CD14-positive monocyte (primary cell): ENCODE measurements at regions not wholly inside any gene's neighbourhood (a gene's known extent, or its start where the extent isn't known, plus 50 kb on each side); places are given as distances from the start of the nearest gene placed in this dataset.

Experiments
- DNase-seq, 3 donors: peaks; one replicate each; pipeline ENCODE4 v3.0.0-alpha.2; 2011 to 2022
- H2AFZ ChIP-seq: 2 replicates; pipeline ENCODE4 v1.6.0; 2012; ENCODE audit warnings: mild to moderate bottlenecking, low read depth, low read length, inconsistent platforms; ENCODE audit not compliant: insufficient read depth, poor library complexity, severe bottlenecking
- H3K27ac ChIP-seq, 2 donors: 1 replicate in 1 of 2; 2 replicates in 1 of 2; pipeline ENCODE4 v1.5.1; 2012 to 2013; ENCODE audit warnings: low read length in 2 of 2, control low read depth in 1 of 2, inconsistent platforms in 1 of 2, low read depth in 1 of 2, mild to moderate bottlenecking in 1 of 2
- H3K27me3 ChIP-seq, 2 donors: one replicate each; pipeline versions ENCODE4 v1.6.0 to v1.6.1; 2011 to 2013; ENCODE audit warnings: low read length in 2 of 2; ENCODE audit not compliant: control insufficient read depth in 2 of 2, insufficient read depth in 2 of 2
- H3K36me3 ChIP-seq, 2 donors: replicated peaks in 1 of 2; 1 replicate in 1 of 2; 2 replicates in 1 of 2; pipeline versions ENCODE4 v1.5.1 to v1.6.1; 2012 to 2013; ENCODE audit warnings: low read length in 2 of 2, control low read depth in 1 of 2, inconsistent platforms in 1 of 2, mild to moderate bottlenecking in 1 of 2; ENCODE audit not compliant: insufficient read depth in 2 of 2, control insufficient read depth in 1 of 2
- H3K4me1 ChIP-seq, 2 donors: 1 replicate in 1 of 2; 2 replicates in 1 of 2; pipeline versions ENCODE4 v1.5.1 to v1.6.1; 2012 to 2013; ENCODE audit warnings: low read length in 2 of 2, control low read depth in 1 of 2, inconsistent platforms in 1 of 2, mild to moderate bottlenecking in 1 of 2, moderate library complexity in 1 of 2; ENCODE audit not compliant: insufficient read depth in 2 of 2, control insufficient read depth in 1 of 2
- H3K4me2 ChIP-seq: replicated peaks from 2 replicates; pipeline ENCODE3; 2012; ENCODE audit warnings: low read length, moderate library complexity, mild to moderate bottlenecking; ENCODE audit not compliant: poor library complexity, severe bottlenecking; ENCODE audit errors: extremely low read depth
- H3K4me3 ChIP-seq, 3 experiments: fragments of 200-600 bp in 1 of 3; sonication (generic) in 1 of 3; replicated peaks in 1 of 3; 1 replicate in 2 of 3; 2 replicates in 1 of 3; pipeline ENCODE4 v1.5.1; 2011 to 2013; ENCODE audit warnings: low read length in 3 of 3, mild to moderate bottlenecking in 3 of 3, control low read depth in 2 of 3, low read depth in 2 of 3, inconsistent platforms in 1 of 3, moderate library complexity in 1 of 3
- H3K79me2 ChIP-seq: 2 replicates; pipeline ENCODE4 v1.6.0; 2012; ENCODE audit warnings: mild to moderate bottlenecking, control low read depth, inconsistent platforms, low read length, moderate library complexity; ENCODE audit not compliant: insufficient read depth
- H3K9ac ChIP-seq: 2 replicates; pipeline ENCODE4 v1.6.0; 2017; ENCODE audit warnings: low read length, mild to moderate bottlenecking; ENCODE audit not compliant: insufficient read depth, poor library complexity, severe bottlenecking
- H3K9me3 ChIP-seq, 2 donors: replicated peaks in 1 of 2; 1 replicate in 1 of 2; 2 replicates in 1 of 2; pipeline versions ENCODE4 v1.5.1 to v1.6.1; 2012 to 2013; ENCODE audit warnings: low read length in 2 of 2, control low read depth in 1 of 2; ENCODE audit not compliant: control insufficient read depth in 1 of 2, insufficient read depth in 1 of 2
- H4K20me1 ChIP-seq: 2 replicates; pipeline ENCODE4 v1.6.0; 2012; ENCODE audit warnings: mild to moderate bottlenecking, low read length, control low read depth, moderate library complexity; ENCODE audit not compliant: insufficient read depth
- H3K27ac Mint-ChIP-seq, 7 donors: one replicate each; pipeline ENCODE4 v1.8.0; 2020; ENCODE audit warnings: mild to moderate bottlenecking in 7 of 7, mixed read lengths in 7 of 7, moderate library complexity in 6 of 7, inconsistent platforms in 2 of 7
- H3K27me3 Mint-ChIP-seq, 3 donors: one replicate each; pipeline ENCODE4 v1.8.0; 2021 to 2022; ENCODE audit warnings: low read depth in 3 of 3, mild to moderate bottlenecking in 3 of 3, mixed read lengths in 3 of 3, moderate library complexity in 3 of 3, inconsistent platforms in 1 of 3
- H3K36me3 Mint-ChIP-seq, 2 donors: one replicate each; pipeline ENCODE4 v1.8.0; 2020; ENCODE audit warnings: mixed read lengths in 2 of 2, inconsistent platforms in 1 of 2, mild to moderate bottlenecking in 1 of 2
- H3K4me1 Mint-ChIP-seq: one replicate; pipeline ENCODE4 v1.8.0; 2020; ENCODE audit warnings: mild to moderate bottlenecking, mixed read lengths
- H3K4me3 Mint-ChIP-seq, 2 donors: one replicate each; pipeline ENCODE4 v1.8.0; 2020; ENCODE audit warnings: mild to moderate bottlenecking in 2 of 2, mixed read lengths in 2 of 2, moderate library complexity in 1 of 2
- H3K9me3 Mint-ChIP-seq, 7 donors: one replicate each; pipeline ENCODE4 v1.8.0; 2020 to 2022; ENCODE audit warnings: mixed read lengths in 7 of 7, mild to moderate bottlenecking in 6 of 7, moderate library complexity in 6 of 7, inconsistent platforms in 2 of 7
- WGBS: methylation state at CpG from one replicate; pipeline ENCODE4 v1.1.5; 2013; ENCODE audit warnings: missing lambda C conversion rate; ENCODE audit not compliant: insufficient coverage; 5-methylcytosine and 5-hydroxymethylcytosine counted together
- intact Hi-C, 2 donors: fragments of 100-400 bp; cut with micrococcal nuclease; formaldehyde crosslinking; loops; one replicate each; pipeline versions ENCODE4 v1.15.0 to v1.15.1; 2023
- TF ChIP-seq, protein P1 (sequence below): fragments of 200-600 bp; IDR thresholded peaks from one replicate; pipeline ENCODE4 v1.8.0; 2022; ENCODE audit warnings: antibody characterized with exemption, mild to moderate bottlenecking

DNA sequence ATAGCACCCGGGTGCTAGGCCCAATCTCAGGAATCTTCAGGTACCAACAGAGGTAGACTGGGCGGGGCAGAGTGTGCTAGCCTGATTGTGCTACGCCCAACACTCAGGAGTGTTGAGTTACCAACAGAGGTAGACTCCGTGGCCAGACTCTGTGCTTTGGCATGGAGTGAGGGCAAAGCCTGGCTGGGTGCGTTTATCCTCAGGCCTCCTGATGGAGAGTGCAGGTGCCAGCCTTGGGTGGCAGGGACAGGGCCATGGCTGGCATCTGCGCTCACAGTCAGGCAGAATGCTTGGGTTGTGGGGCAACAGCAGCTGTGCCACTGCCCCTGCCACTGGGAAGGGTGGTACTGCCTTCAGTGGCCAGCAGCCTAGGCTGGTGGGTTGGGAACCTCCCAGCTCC is 111.6 kb downstream of the NEUROD6 start:
- H3K4me3 Mint-ChIP-seq: no peak overlapping the region
- H3K27me3 Mint-ChIP-seq: peaks cover 0 to 2% (median 0%) of the 10 kb centered on the region in 3 donors
- Histone ChIP-seq H3K9ac (no peak overlapping the region), H4K20me1 (no peaks in the 10 kb centered on the region), H3K4me2 (no peak overlapping the region), H3K9me3 (peaks cover 11 to 19% of the 10 kb centered on the region in 2 donors), H3K79me2 (no peaks in the 10 kb centered on the region), H3K4me3 (no peak overlapping the region), H3K27ac (no peak overlapping the region), H3K4me1 (no peaks in the 10 kb centered on the region), H3K27me3 (no peaks in the 10 kb centered on the region), H3K36me3 (no peaks in the 10 kb centered on the region), H2AFZ (no peak overlapping the region)
- intact Hi-C loops: no loop called here
- no peaks in the 10 kb centered on the region for H3K4me1 Mint-ChIP-seq
- H3K27ac Mint-ChIP-seq: no peak overlapping the region
- 87% methylated on average over 6 of the region's 6 CpGs for WGBS
- H3K36me3 Mint-ChIP-seq: no peaks in the 10 kb centered on the region
- TF ChIP-seq, protein P1, sequence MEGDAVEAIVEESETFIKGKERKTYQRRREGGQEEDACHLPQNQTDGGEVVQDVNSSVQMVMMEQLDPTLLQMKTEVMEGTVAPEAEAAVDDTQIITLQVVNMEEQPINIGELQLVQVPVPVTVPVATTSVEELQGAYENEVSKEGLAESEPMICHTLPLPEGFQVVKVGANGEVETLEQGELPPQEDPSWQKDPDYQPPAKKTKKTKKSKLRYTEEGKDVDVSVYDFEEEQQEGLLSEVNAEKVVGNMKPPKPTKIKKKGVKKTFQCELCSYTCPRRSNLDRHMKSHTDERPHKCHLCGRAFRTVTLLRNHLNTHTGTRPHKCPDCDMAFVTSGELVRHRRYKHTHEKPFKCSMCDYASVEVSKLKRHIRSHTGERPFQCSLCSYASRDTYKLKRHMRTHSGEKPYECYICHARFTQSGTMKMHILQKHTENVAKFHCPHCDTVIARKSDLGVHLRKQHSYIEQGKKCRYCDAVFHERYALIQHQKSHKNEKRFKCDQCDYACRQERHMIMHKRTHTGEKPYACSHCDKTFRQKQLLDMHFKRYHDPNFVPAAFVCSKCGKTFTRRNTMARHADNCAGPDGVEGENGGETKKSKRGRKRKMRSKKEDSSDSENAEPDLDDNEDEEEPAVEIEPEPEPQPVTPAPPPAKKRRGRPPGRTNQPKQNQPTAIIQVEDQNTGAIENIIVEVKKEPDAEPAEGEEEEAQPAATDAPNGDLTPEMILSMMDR: no peak
- peaks cover 6 to 36% (median 22%) of the 10 kb centered on the region in 7 donors for H3K9me3 Mint-ChIP-seq
- DNase-seq: no peak

DNA sequence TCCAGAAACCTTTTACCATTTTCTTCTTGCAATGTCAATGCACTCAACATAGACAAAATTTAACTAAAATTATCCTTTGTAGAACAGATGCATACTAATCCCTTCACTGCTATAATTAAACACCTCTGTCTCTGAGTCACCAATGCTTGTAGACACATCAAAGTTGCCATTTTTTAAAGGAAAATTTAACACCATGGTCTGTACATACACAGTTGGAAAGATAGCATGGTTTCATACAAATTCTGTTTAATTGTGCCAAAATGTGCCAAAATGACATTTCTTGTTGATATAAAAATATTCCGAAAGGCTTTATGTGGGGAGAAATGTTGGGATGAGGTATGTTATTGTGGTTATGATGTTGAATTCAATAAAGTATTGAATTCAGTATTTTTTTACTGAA is 125.8 kb downstream of the NEUROD6 start:
- intact Hi-C loops: no loop called here
- H2AFZ ChIP-seq: no peak overlapping the region
- no peak overlapping the region for H3K4me2 ChIP-seq
- H3K36me3 ChIP-seq: no peaks in the 10 kb centered on the region
- Mint-ChIP-seq H3K27ac (no peak overlapping the region), H3K36me3 (no peaks in the 10 kb centered on the region), H3K9me3 (peaks cover 0 to 2% (median 0%) of the 10 kb centered on the region in 7 donors), H3K27me3 (peaks cover 0 to 2% (median 2%) of the 10 kb centered on the region in 3 donors), H3K4me3 (no peak overlapping the region), H3K4me1 (no peaks in the 10 kb centered on the region)
- H3K9ac ChIP-seq: no peak overlapping the region
- DNase-seq: no peak
- H3K27ac ChIP-seq: no peak overlapping the region
- TF ChIP-seq, protein P1: no peak
- no peaks in the 10 kb centered on the region for H3K9me3 ChIP-seq
- no peaks in the 10 kb centered on the region for H3K4me1 ChIP-seq
- H4K20me1 ChIP-seq: no peaks in the 10 kb centered on the region
- no peak overlapping the region for H3K4me3 ChIP-seq
- 100% methylated on average over 1 of the region's 1 CpG for WGBS
- no peaks in the 10 kb centered on the region for H3K27me3 ChIP-seq
- H3K79me2 ChIP-seq: no peaks in the 10 kb centered on the region
